Heart right ventricle (tissue), 16 donors: ENCODE measurements at regions not wholly inside any gene's neighbourhood (a gene's known extent, or its start where the extent isn't known, plus 50 kb on each side); places are given as distances from the start of the nearest gene placed in this dataset.
"Not testable (repeated sequence)": the region's sequence is repeated elsewhere in the genome, so short reads cannot be mapped to it uniquely, and the experiment has no call there.

Experiments used
- ATAC-seq, 8 donors: fragments of 200-7000 bp; cut with Tn5 transposase; one replicate each; pipeline ENCODE4 v1.9.1; 2020; ENCODE audit warnings: mild to moderate bottlenecking in 8 of 8, moderate library complexity in 8 of 8, moderate number of reproducible peaks in 1 of 8
- DNase-seq, 2 donors: peaks; one replicate each; pipeline ENCODE4 v3.0.0-alpha.2; 2020
- H3K27ac ChIP-seq, 10 donors: fragments of 200-600 bp; sonication (generic) in 2 of 10; one replicate each; pipeline versions ENCODE4 v1.5.0 to v1.8.0; 2020 to 2022; ENCODE audit warnings: mild to moderate bottlenecking in 3 of 10
- H3K27me3 ChIP-seq, 7 donors: fragments of 200-600 bp; one replicate each; pipeline ENCODE4 v1.8.0; 2021 to 2022; ENCODE audit warnings: mild to moderate bottlenecking in 2 of 7
- H3K36me3 ChIP-seq, 9 donors: fragments of 200-600 bp; sonication (generic) in 1 of 9; one replicate each; pipeline versions ENCODE4 v1.5.0 to v1.8.0; 2020 to 2022; ENCODE audit warnings: mild to moderate bottlenecking in 2 of 9
- H3K4me1 ChIP-seq, 9 donors: fragments of 200-600 bp; sonication (generic) in 1 of 9; one replicate each; pipeline versions ENCODE4 v1.5.0 to v1.8.0; 2020 to 2022; ENCODE audit warnings: mild to moderate bottlenecking in 4 of 9
- H3K4me3 ChIP-seq, 10 donors: fragments of 200-600 bp; sonication (generic) in 2 of 10; one replicate each; pipeline versions ENCODE4 v1.5.0 to v1.8.0; 2020 to 2022; ENCODE audit warnings: mild to moderate bottlenecking in 7 of 10, moderate library complexity in 2 of 10
- H3K9me3 ChIP-seq, 11 donors: fragments of 200-600 bp in 10 of 11; sonication (generic) in 2 of 11; one replicate each; pipeline versions ENCODE4 v1.5.0 to v1.8.0; 2013 to 2022; ENCODE audit warnings: mild to moderate bottlenecking in 2 of 11, control low read depth in 1 of 11, moderate library complexity in 1 of 11
- CTCF ChIP-seq, 9 donors: fragments of 200-600 bp; sonication (generic) in 2 of 9; IDR thresholded peaks; one replicate each; pipeline versions ENCODE4 v1.5.0 to v1.8.0; 2021 to 2022; ENCODE audit warnings: antibody characterized with exemption in 9 of 9, mild to moderate bottlenecking in 5 of 9, moderate library complexity in 1 of 9
- WGBS, 2 donors: extraction: QIAGEN DNeasy Blood & Tissue Kit; methylation state at CpG; one replicate each; pipeline ENCODE4 v1.1.7; 2013; ENCODE audit warnings: inconsistent platforms in 1 of 2; 5-methylcytosine and 5-hydroxymethylcytosine counted together
- intact Hi-C, 10 donors: fragments of 100-400 bp; cut with DNase I; formaldehyde crosslinking; loops; one replicate each; pipeline versions ENCODE4 v1.11.1 to v1.14.2; 2022
- donor health status: Arrhythmogenic right ventricular cardiomyopathy.
- donor health status: ischemic (EF 13 %, LVEDD 7.1; RV severe dilation, severe dysfunction).
- donor health status: healthy with polysubstance abuse.
- donor health status: DM: no; HTN: yes; CAD: no.
- donor health status: DM: no; HTN: no; CAD: no.
- donor health status: ischemic (EF 25% LVEDD 6.9; RV normal size, moderate dysfunction).
- donor health status: ischemic (EF 25% LVEDD 5.7; RV mildly dilated, moderate dysfunction).
- donor health status: healthy.
- donor health status: DM: yes; HTN: yes; CAD: no.
- donor health status: Ischemic cardiomyopathy.
- donor health status: ischemic (EF 35%, LVEDD 5.7; RV mildly dilated, moderate dysfunction).
- donor health status: nonischemic (EF 11% LVEDD 7.7; RV severe dilation, severe dysfunction).
- donor health status: DM: yes; HTN: yes; CAD: no.
- donor health status: PGD.
- donor health status: ischemic (EF 29% LVEDD 5.4; RV normal size, mild dysfunction).
- donor health status: nonischemic (EF 23%, LVEDD 6.1; RV moderate dilation, normal function).

GRCh38 chr14:71800878-71801277 is 131.4 kb upstream of the RGS6 start:
- intact Hi-C loops = no loop called here
- Histone ChIP-seq H3K4me3 (no peak overlapping the region), H3K36me3 (no peaks in the 10 kb centered on the region), H3K27me3 (no peaks in the 10 kb centered on the region), H3K4me1 (no peaks in the 10 kb centered on the region), H3K9me3 (no peaks in the 10 kb centered on the region), H3K27ac (no peak overlapping the region)
- DNase-seq (no peak), ATAC-seq (no peak)
- 83 to 86% methylated on average over 4 of the region's 4 CpGs for WGBS, 2 donors
- no peak for TF ChIP-seq CTCF (IDR thresholded peaks at IDR 0.05)

GRCh38 chr14:71803539-71804260 is 128.5 kb upstream of the RGS6 start:
- DNase-seq = no peak
- H3K27ac ChIP-seq = no peak overlapping the region
- 89 to 91% methylated on average over 3 of the region's 3 CpGs for WGBS, 2 donors

GRCh38 chr14:71804992-71805391 is 127.2 kb upstream of the RGS6 start:
- ATAC-seq (no peak), DNase-seq (no peak)
- Histone ChIP-seq H3K9me3 (peaks cover 0 to 2% (median 0%) of the 10 kb centered on the region in 11 donors), H3K4me3 (no peak overlapping the region), H3K4me1 (no peaks in the 10 kb centered on the region), H3K27ac (no peak overlapping the region), H3K27me3 (peaks cover 0 to 4% (median 0%) of the 10 kb centered on the region in 7 donors), H3K36me3 (no peaks in the 10 kb centered on the region)
- intact Hi-C loops = no loop called here
- TF ChIP-seq CTCF (IDR thresholded peaks at IDR 0.05) = no peak
- 89 to 93% methylated on average over 2 of the region's 2 CpGs for WGBS, 2 donors

More at GRCh38 chr14:71803539-71804260, 128.5 kb upstream of the RGS6 start:
- no peak for TF ChIP-seq CTCF (IDR thresholded peaks at IDR 0.05)
- Histone ChIP-seq H3K27me3 (peaks cover 0 to 4% (median 0%) of the 10 kb centered on the region in 7 donors), H3K9me3 (no peaks in the 10 kb centered on the region), H3K4me3 (no peak overlapping the region), H3K36me3 (no peaks in the 10 kb centered on the region), H3K4me1 (no peaks in the 10 kb centered on the region)
- intact Hi-C loops = no loop called here
- no peak for ATAC-seq

GRCh38 chr14:71807049-71807448 is 125.2 kb upstream of the RGS6 start:
- peaks cover 0 to 14% (median 0%) of the 10 kb centered on the region in 11 donors for H3K9me3 ChIP-seq
- H3K4me1 ChIP-seq, intact Hi-C loops, H3K27ac ChIP-seq, ATAC-seq, DNase-seq, H3K36me3 ChIP-seq, H3K4me3 ChIP-seq, H3K27me3 ChIP-seq: not testable (repeated sequence)
- 47 to 55% methylated on average over 4 of the region's 4 CpGs for WGBS, 2 donors

GRCh38 chr14:71810800-71811199 is 121.4 kb upstream of the RGS6 start:
- ATAC-seq, DNase-seq, H3K36me3 ChIP-seq, H3K4me1 ChIP-seq, H3K27ac ChIP-seq, intact Hi-C loops, H3K4me3 ChIP-seq, H3K27me3 ChIP-seq: not testable (repeated sequence)
- peaks cover 0 to 14% (median 0%) of the 10 kb centered on the region in 11 donors for H3K9me3 ChIP-seq
- 83 to 87% methylated on average over 4 of the region's 4 CpGs for WGBS, 2 donors
